GM21717 (cell line): ENCODE measurements at regions not wholly inside any gene's neighbourhood (a gene's known extent, or its start where the extent isn't known, plus 50 kb on each side); places are given as distances from the start of the nearest gene placed in this dataset.
"Not testable (repeated sequence)": the region's sequence is repeated elsewhere in the genome, so short reads cannot be mapped to it uniquely, and the experiment has no call there.

Experiments used
- ATAC-seq: cut with Tn5 transposase; IDR thresholded peaks from one replicate; pipeline ENCODE4 v1.9.1; 2021; ENCODE audit warnings: mild to moderate bottlenecking, moderate library complexity; ENCODE audit not compliant: unreplicated experiment

- ATAC-seq: no peak
These were observed 232.5 kb downstream of the PARP8 start for GRCh38 chr5:50898966-50899365.

DNA sequence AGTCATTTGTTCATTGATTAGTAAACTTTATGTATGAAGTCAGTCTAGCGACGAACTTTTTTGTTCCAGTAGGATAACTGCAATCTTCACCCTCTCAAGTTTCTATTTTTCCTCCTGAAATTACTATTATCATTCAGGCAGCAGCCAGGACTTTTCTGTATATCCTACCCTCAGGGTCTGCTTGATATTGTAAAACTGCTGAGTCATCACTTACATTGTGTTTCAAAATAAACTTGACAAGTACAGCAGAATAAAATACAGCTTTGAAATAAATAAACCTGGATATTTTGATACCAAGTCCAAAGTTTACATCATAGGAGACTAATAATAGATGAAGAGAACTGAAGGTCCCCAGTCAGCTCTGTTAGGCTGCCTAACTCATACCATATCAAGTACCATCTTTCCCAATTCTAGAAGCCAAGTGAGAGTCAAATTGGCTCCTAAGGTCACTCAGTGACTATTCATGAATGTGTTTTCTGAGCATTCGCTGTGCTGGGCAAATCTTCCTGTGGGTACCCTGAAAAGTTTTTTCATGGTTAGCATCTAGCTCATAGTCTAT lies 234.6 kb downstream of the PARP8 start:
- ATAC-seq: no peak

DNA sequence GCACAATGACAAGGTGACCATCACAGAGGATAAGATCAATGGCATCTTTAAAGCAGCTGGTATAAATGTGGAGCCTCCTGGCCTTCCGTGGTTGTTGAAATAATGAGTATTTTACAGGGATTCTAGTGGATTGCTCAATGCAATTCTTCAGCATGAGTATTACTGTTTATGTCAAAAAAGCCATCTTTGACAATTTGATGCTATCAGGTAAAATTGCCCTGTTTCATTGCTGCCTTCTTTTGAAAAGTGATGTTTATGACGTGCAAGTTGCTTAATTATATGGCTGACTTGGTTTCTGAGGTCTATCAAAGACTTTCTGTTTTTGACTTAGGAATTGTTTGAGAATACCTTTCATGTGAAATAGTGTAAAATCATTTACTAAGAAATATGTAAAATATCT lies 237.2 kb downstream of the PARP8 start:
- no peak for ATAC-seq

DNA sequence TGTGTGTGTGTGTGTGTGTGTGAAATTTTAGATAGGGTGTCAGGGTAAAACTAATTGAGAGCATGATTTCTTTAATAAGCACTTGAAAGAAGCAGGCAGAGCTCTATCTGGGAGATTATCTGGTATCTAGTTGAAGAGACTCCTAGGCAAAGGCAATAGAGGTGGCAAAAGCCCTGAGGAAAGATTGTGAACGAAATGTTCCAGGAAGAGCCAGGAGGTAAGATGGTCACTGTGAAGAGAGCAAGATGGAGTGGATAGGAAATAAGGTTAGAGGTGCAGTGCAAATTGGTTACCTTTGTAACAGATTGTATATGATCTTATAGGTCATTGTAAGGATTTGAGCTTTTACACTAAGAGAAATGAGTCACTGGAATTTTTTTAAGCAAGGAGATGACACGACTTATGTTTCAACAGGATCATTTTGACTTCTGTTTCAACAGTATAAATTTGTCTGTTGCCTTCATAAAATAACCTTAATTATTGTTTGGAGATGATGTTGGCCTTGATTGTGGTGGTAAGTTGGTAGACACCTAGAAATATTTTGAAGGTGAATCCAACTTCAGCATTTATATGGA lies 239.6 kb downstream of the PARP8 start:
- ATAC-seq: no peak

GRCh38 chr5:50920160-50920559 lies 253.7 kb downstream of the PARP8 start:
- not testable (repeated sequence) for ATAC-seq

- ATAC-seq: no peak
These were observed 255.1 kb downstream of the PARP8 start for GRCh38 chr5:50921366-50922133.

- ATAC-seq: peak; percentile 91
These were observed 255.9 kb downstream of the PARP8 start for GRCh38 chr5:50922134-50922941.

DNA sequence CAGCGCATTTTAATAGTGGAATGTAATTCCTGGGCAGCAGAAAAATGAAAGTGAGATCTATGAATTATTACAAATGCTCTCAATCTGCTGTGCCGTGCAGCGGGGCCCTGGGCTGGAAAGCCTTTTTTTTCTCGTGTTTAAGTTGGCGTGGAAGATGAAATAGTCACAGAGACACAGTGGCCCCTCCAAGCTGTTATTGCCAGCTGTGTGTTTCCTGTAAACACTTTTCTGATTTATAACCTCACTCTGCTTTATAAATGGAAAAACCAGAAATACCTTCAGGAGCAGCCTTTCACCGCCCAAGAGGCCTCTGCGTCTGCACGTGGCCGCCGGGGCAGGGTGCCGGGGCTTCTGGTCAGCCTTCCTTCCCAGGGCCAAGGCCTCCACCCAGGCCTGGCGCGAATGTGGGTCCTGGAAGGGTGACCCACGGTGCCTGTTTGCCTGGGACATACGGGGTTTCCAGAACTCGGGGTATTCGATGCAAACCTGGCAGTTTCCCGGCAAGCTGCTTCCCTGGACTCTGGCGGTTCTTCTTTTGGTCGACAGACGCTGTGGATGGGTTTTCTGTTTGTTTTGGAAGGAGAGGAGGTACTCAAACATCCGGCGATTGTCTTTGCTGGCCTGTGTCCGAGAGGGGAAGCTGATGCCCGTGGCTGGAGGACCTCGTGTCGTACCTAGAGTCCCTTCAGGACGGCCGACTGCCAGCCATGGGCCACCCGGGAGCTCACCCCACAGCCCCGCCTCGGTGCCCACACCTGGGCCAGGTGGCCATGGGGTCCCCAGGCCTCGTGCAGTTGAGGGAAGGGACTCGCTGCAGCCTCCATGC lies 256.7 kb downstream of the PARP8 start:
- no peak for ATAC-seq

DNA sequence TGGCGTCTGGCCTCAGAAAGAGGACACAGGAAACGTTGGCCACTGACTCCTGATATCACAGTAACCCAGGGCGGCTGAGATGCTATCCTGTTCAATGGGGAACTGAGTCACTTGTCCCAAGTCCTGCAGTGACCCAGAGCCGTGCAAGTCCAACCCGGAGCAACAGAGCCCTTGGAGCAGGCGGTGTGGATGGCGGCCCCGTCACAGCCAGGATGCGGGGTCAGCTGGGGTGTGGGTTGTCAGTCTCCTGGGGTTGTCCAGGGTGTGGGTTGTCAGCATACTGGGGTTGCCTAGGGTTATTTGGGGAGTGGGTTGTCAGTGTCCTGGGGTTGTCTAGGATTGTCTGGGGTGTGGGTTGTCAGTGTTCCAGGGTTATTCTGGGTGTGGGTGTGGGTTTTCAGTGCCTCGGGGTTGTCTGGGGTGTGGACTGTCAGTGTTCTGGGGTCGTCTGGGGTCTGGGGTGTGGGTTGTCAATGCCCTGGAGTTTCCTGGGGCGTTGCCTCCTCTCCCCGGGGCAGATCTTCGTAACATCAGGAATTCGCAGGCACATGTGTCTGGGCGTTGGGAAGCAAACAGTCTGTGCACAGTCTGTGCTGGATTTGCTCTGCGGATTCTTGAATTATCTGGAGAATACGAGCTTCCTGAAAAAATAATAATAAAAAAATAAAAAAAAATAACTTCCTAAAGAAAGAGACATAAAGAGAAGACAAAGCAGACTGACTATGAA lies 257.5 kb downstream of the PARP8 start:
- no peak for ATAC-seq

DNA sequence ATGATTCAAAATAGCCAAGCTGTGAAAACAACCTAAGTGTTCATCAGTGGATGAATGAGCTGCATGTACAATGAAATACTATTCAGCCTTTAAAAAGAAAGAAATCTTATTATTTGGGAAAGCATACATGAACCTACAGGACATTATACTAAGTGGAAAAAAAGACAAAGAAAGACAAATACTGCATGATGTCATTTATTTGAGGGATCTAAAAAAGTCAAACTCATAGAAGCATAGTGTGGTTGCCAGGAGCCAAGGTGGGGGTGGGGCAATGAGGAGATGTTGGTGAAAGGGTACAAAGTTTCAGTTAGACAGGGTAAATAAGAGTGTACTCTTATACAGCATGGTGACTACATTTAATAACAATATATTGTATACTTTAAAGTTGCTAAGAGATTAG lies 261.5 kb downstream of the PARP8 start:
- ATAC-seq: no peak

- ATAC-seq: no peak
These were observed 262.7 kb downstream of the PARP8 start for GRCh38 chr5:50929174-50929573.

DNA sequence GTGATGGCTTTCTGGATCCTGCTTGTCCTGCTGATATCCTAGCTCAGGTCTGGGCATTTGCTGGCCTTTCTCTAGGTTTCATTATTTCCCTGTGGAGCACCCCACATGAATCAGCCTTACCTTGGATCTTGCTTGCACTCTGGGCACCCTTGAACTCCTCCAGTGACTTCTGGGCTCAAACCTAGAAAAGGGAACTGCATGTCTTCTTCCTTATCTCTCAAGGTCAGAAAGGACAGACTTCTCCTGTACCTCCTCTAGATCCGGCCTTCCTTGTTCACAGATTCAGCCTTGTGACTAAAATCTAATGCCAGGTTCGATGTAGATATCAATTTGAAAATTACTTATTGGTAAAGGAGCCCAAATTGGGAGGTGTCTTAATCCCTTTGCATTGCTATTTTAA lies 267.9 kb downstream of the PARP8 start:
- ATAC-seq: no peak

DNA sequence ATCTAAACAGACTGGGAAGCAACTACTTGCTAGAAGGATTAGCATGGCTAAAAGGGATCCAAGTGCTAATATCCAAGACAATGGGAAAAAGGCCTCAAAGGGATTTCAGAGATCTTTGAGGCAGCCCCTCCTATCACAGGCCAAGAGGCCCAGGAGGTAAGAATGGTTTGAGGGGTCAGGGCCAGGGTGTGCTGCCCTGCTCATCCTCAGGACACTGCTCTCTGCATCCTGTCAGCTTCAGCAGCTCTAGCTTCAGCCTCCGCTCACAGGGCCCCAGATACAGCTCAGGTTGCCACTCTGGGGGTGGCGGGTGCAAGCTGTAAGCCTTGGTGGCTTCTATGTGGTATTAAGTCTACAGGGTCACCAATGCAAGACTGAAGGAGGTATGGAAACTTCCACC lies 278.7 kb downstream of the PARP8 start:
- no peak for ATAC-seq

GRCh38 chr5:50947906-50948683 lies 281.7 kb downstream of the PARP8 start:
- no peak for ATAC-seq

DNA sequence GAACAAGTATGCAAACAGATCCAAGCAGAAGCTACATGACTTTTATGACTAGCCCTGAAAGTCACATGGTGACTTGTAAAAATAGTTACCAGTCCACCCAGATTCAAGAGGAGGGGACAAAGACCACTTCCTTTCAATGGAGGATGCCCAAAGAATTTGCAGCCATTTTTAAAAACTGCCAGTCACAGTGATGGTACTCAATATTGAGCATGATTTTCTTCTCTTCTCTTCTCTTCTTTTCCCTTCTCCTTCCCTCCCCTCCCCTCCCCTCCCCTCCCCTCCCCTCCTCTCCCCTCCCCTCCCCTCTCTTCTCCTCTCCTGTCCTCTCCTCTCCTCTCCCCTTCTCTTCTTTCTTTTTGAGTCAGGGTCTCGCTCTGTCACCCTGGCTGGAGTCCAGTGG lies 286.9 kb downstream of the PARP8 start:
- ATAC-seq: no peak

- ATAC-seq: no peak
These were observed 292.5 kb downstream of the PARP8 start for GRCh38 chr5:50958852-50959457.

- peak; percentile 88 for ATAC-seq
These were observed 296.8 kb downstream of the PARP8 start for GRCh38 chr5:50962934-50963872.
